ENCODE measurements at regions not wholly inside any gene's neighbourhood (a gene's known extent, or its start where the extent isn't known, plus 50 kb on each side); places are given as distances from the start of the nearest gene placed in this dataset.

DNA sequence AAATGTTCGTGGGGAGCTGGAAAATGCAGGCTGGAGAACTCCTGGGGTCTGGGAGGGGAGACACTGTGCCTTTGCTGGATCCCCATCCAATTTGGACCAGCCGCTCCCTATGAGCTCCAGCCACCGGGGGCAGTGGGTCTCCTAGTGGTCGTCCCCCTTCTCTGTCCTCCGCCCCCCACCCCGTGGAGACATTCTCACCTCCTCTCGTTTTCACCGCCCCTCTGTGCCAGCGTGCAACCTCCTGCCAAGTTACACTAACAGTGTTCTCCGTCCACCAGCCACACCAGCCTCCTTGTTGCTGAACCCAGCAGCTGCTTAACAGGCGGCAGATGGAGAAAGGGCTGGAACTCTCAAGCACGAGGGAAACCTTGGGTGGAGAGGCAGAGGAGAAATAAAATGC is 67.4 kb upstream of the SOX9 start:
- Histone ChIP-seq H3K36me3 (ENCODE audit: control insufficient read depth, insufficient read depth, low read length) (no peaks in the 10 kb centered on the region), H3K9me3 (ENCODE audit: control insufficient read depth, insufficient read depth, low read length) (no peaks in the 10 kb centered on the region), H3K4me1 (ENCODE audit: control insufficient read depth, insufficient read depth, low read length) (no peaks in the 10 kb centered on the region), H3K27ac (ENCODE audit: low read depth, low read length) (no peak overlapping the region), H3K4me3 (ENCODE audit: low read depth, low read length) (no peak overlapping the region), H3K9ac (ENCODE audit: low read depth, low read length) (no peak overlapping the region), H3K27me3 (ENCODE audit: control insufficient read depth, insufficient read depth, low read length) (no peaks in the 10 kb centered on the region)

DNA sequence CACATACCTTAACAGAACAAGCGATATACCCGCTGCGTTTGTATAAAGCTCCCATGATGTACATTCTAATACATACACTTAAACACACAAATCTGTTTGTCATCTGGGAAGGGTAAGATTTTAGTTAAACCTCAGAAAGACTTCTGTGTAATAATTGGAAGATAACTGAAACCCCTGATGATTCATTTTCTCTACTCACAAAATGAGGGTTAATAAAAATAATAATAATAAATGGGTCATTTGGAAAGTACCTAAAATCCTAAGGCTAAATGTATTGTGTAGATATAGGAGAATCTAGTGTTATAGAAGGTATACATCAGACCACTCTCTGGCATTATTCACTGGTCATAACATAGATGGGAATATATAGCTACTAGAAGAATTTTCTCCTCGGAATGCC is 64.7 kb upstream of the SOX9 start:
- no peak overlapping the region for H3K4me3 ChIP-seq (ENCODE audit: low read depth, low read length)
- H3K27ac ChIP-seq (ENCODE audit: low read depth, low read length), result no peak overlapping the region
- H3K9me3 ChIP-seq (ENCODE audit: control insufficient read depth, insufficient read depth, low read length), result no peaks in the 10 kb centered on the region
- no peaks in the 10 kb centered on the region for H3K36me3 ChIP-seq (ENCODE audit: control insufficient read depth, insufficient read depth, low read length)
- H3K4me1 ChIP-seq (ENCODE audit: control insufficient read depth, insufficient read depth, low read length), result no peaks in the 10 kb centered on the region
- H3K27me3 ChIP-seq (ENCODE audit: control insufficient read depth, insufficient read depth, low read length), result no peaks in the 10 kb centered on the region
- H3K9ac ChIP-seq (ENCODE audit: low read depth, low read length), result no peak overlapping the region

DNA sequence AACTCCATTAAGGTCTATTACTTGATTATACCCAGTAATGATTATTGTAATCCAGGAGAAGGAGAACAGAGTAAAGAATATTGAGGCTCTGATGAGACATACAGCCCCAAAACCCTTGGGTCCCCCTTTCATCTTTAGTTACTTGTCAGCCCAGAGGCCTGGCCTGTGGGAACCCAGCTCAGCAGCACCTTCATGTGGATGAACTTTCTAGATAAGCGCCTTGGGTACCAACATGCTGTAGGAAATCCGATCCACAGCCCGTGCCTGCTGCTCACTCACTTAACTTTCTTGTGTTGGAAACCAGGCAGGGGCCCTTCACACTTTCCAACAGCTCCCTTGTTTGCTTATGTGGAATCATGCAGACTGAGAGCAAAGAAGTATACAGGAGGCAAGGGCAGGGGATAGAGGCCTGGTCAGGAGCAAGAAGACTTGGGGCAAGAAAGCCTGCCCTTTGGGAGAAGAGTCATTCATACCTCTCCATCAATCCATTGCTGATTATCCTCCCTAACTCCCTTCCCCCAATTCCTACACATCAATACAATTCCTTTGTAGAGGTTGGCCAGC is 64.0 kb upstream of the SOX9 start:
- Histone ChIP-seq H3K27ac (ENCODE audit: low read depth, low read length) (no peak overlapping the region), H3K9ac (ENCODE audit: low read depth, low read length) (no peak overlapping the region), H3K4me1 (ENCODE audit: control insufficient read depth, insufficient read depth, low read length) (no peaks in the 10 kb centered on the region), H3K9me3 (ENCODE audit: control insufficient read depth, insufficient read depth, low read length) (no peaks in the 10 kb centered on the region), H3K36me3 (ENCODE audit: control insufficient read depth, insufficient read depth, low read length) (no peaks in the 10 kb centered on the region), H3K27me3 (ENCODE audit: control insufficient read depth, insufficient read depth, low read length) (no peaks in the 10 kb centered on the region), H3K4me3 (ENCODE audit: low read depth, low read length) (no peak overlapping the region)

DNA sequence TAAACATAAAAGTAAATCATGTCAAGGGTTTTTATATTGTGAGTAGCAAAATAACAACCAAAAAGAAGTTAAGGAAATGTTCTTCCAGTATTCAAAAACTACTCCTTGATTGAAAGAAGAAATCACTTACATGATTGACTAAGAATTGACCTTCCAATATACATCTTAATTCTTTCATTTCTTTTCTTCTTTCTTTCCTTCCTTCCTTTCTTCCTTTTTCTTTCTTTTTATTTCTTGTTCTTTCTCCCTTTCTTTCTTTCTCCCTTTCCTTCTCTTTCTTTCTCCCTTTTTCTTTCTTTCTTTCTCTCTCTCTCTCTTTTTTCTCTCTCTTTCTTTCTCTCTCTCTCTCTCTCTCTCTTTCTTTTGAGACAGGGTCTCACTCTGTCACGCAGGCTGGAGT is 60.7 kb upstream of the SOX9 start:
- Histone ChIP-seq H3K9me3 (ENCODE audit: control insufficient read depth, insufficient read depth, low read length) (no peaks in the 10 kb centered on the region), H3K9ac (ENCODE audit: low read depth, low read length) (no peak overlapping the region), H3K4me1 (ENCODE audit: control insufficient read depth, insufficient read depth, low read length) (no peaks in the 10 kb centered on the region), H3K27me3 (ENCODE audit: control insufficient read depth, insufficient read depth, low read length) (no peaks in the 10 kb centered on the region), H3K27ac (ENCODE audit: low read depth, low read length) (no peak overlapping the region), H3K4me3 (ENCODE audit: low read depth, low read length) (no peak overlapping the region), H3K36me3 (ENCODE audit: control insufficient read depth, insufficient read depth, low read length) (no peaks in the 10 kb centered on the region)

GRCh38 chr17:72063262-72063661 is 57.6 kb upstream of the SOX9 start:
- H3K9me3 ChIP-seq (ENCODE audit: control insufficient read depth, insufficient read depth, low read length), result no peaks in the 10 kb centered on the region
- no peaks in the 10 kb centered on the region for H3K27me3 ChIP-seq (ENCODE audit: control insufficient read depth, insufficient read depth, low read length)
- H3K27ac ChIP-seq (ENCODE audit: low read depth, low read length), result no peak overlapping the region
- no peaks in the 10 kb centered on the region for H3K36me3 ChIP-seq (ENCODE audit: control insufficient read depth, insufficient read depth, low read length)
- H3K4me3 ChIP-seq (ENCODE audit: low read depth, low read length), result no peak overlapping the region
- H3K4me1 ChIP-seq (ENCODE audit: control insufficient read depth, insufficient read depth, low read length), result no peaks in the 10 kb centered on the region
- H3K9ac ChIP-seq (ENCODE audit: low read depth, low read length), result no peak overlapping the region

DNA sequence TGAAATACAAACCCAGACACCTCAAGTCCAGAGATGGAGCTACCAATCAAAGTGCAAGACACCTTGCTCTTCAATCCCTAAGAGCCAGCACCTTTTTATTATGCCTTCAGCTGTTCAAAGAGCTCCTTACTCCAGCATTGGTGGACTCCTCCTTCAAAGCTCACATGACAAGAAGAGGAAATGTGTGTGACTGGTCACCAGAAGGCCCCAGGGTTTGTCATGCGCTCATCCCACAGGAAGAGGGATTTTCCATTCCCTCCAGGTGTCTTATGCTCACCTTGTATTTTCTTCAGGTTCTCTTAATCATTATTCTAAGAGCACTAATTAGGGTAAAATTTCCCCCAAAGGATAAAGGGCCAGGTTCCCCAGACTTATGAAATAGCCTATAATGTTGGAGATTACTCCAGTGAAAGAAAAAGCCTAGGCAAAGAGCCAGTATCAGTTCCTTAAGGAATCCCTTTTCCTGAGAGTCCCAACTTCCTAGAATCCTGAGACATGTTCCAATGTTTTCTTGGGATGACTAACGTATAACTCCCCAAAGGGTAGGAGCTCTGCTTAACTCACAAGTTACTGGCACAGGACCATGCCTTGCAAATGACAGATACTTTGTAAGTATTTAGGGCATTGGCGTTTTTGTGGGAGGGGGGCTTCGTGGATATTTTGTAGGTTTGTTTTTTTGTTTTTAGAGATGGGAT is 56.9 kb upstream of the SOX9 start:
- H3K4me1 ChIP-seq (ENCODE audit: control insufficient read depth, insufficient read depth, low read length), result no peaks in the 10 kb centered on the region
- H3K36me3 ChIP-seq (ENCODE audit: control insufficient read depth, insufficient read depth, low read length), result no peaks in the 10 kb centered on the region
- H3K27me3 ChIP-seq (ENCODE audit: control insufficient read depth, insufficient read depth, low read length), result no peaks in the 10 kb centered on the region
- no peak overlapping the region for H3K27ac ChIP-seq (ENCODE audit: low read depth, low read length)
- H3K9me3 ChIP-seq (ENCODE audit: control insufficient read depth, insufficient read depth, low read length), result no peaks in the 10 kb centered on the region
- no peak overlapping the region for H3K4me3 ChIP-seq (ENCODE audit: low read depth, low read length)
- H3K9ac ChIP-seq (ENCODE audit: low read depth, low read length), result no peak overlapping the region

GRCh38 chr17:72064606-72065193 is 56.1 kb upstream of the SOX9 start:
- Histone ChIP-seq H3K27me3 (ENCODE audit: control insufficient read depth, insufficient read depth, low read length) (no peaks in the 10 kb centered on the region), H3K9ac (ENCODE audit: low read depth, low read length) (no peak overlapping the region), H3K36me3 (ENCODE audit: control insufficient read depth, insufficient read depth, low read length) (no peaks in the 10 kb centered on the region), H3K9me3 (ENCODE audit: control insufficient read depth, insufficient read depth, low read length) (no peaks in the 10 kb centered on the region), H3K27ac (ENCODE audit: low read depth, low read length) (no peak overlapping the region), H3K4me3 (ENCODE audit: low read depth, low read length) (no peak overlapping the region), H3K4me1 (ENCODE audit: control insufficient read depth, insufficient read depth, low read length) (no peaks in the 10 kb centered on the region)

DNA sequence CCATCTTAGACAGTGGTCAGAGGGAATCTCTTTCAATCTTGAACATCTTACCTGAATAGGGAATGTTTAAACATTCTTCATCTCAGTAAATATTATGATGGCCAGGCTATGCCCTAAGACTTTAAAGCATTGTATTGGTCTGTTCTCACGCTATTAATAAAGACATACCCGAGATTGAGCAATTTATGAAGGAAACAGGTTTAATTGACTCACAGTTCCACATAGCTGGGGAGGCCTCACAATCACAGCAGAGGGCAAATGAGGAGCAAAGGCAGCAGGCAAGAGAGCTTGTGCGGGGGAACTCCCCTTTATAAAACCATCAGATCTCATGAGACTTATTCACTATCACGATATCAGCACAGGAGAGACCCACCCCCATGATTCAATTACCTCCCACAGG is 55.3 kb upstream of the SOX9 start:
- no peaks in the 10 kb centered on the region for H3K9me3 ChIP-seq (ENCODE audit: control insufficient read depth, insufficient read depth, low read length)
- H3K4me3 ChIP-seq (ENCODE audit: low read depth, low read length), result no peak overlapping the region
- no peak overlapping the region for H3K9ac ChIP-seq (ENCODE audit: low read depth, low read length)
- H3K27me3 ChIP-seq (ENCODE audit: control insufficient read depth, insufficient read depth, low read length), result no peaks in the 10 kb centered on the region
- H3K36me3 ChIP-seq (ENCODE audit: control insufficient read depth, insufficient read depth, low read length), result no peaks in the 10 kb centered on the region
- no peaks in the 10 kb centered on the region for H3K4me1 ChIP-seq (ENCODE audit: control insufficient read depth, insufficient read depth, low read length)
- no peak overlapping the region for H3K27ac ChIP-seq (ENCODE audit: low read depth, low read length)

- Histone ChIP-seq H3K36me3 (ENCODE audit: control insufficient read depth, insufficient read depth, low read length) (no peaks in the 10 kb centered on the region), H3K27me3 (ENCODE audit: control insufficient read depth, insufficient read depth, low read length) (no peaks in the 10 kb centered on the region), H3K9ac (ENCODE audit: low read depth, low read length) (no peak overlapping the region), H3K27ac (ENCODE audit: low read depth, low read length) (no peak overlapping the region), H3K4me3 (ENCODE audit: low read depth, low read length) (no peak overlapping the region), H3K9me3 (ENCODE audit: control insufficient read depth, insufficient read depth, low read length) (no peaks in the 10 kb centered on the region), H3K4me1 (ENCODE audit: control insufficient read depth, insufficient read depth, low read length) (no peaks in the 10 kb centered on the region)
Observed at GRCh38 chr17:72068643-72069042, 52.2 kb upstream of the SOX9 start.

- no peaks in the 10 kb centered on the region for H3K27me3 ChIP-seq (ENCODE audit: control insufficient read depth, insufficient read depth, low read length)
- no peak overlapping the region for H3K9ac ChIP-seq (ENCODE audit: low read depth, low read length)
- no peaks in the 10 kb centered on the region for H3K36me3 ChIP-seq (ENCODE audit: control insufficient read depth, insufficient read depth, low read length)
- H3K27ac ChIP-seq (ENCODE audit: low read depth, low read length), result no peak overlapping the region
- H3K4me3 ChIP-seq (ENCODE audit: low read depth, low read length), result no peak overlapping the region
- no peaks in the 10 kb centered on the region for H3K9me3 ChIP-seq (ENCODE audit: control insufficient read depth, insufficient read depth, low read length)
- no peaks in the 10 kb centered on the region for H3K4me1 ChIP-seq (ENCODE audit: control insufficient read depth, insufficient read depth, low read length)
Observed at GRCh38 chr17:72069586-72070202, 51.1 kb upstream of the SOX9 start.

Data from HUES48 (cell line).